ENCODE measurements at regions not wholly inside any gene's neighbourhood (a gene's known extent, or its start where the extent isn't known, plus 50 kb on each side); places are given as distances from the start of the nearest gene placed in this dataset.

DNA sequence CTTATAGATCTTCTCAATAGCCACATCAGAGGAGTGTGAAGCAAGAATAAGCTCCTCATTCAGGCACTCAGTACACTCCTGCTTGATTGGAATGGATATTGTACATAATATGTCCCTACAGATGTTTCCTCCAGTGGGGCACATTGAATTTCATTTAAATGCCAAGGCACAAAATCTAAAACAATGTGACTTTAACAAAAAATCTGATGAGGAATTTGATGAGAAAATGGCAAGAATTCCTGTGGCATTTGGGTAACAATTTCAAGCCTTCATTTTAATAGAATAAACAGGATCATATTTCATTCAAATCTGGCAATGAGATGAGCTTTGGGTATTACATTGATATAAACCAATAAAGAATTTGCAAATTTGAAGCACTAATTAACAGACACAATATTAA, 307.7 kb upstream of the PKN2 start:
- no peak overlapping the region for H3K4me3 ChIP-seq (ENCODE audit: low read length in 2 of 2)
- no peaks in the 10 kb centered on the region for H3K9me3 ChIP-seq (ENCODE audit: control insufficient read depth in 1 of 2, low read length in 2 of 2)
- ChIA-PET CTCF (ENCODE audit: partially characterized antibody) (no interaction called here), POLR2A (ENCODE audit: partially characterized antibody) (no interaction called here)
- no peak for DNase-seq
- H3K27ac ChIP-seq (ENCODE audit: low read depth, low read length), result no peak overlapping the region
- Mint-ChIP-seq H3K9me3 (no peaks in the 10 kb centered on the region), H3K4me3 (no peak overlapping the region), H3K36me3 (no peaks in the 10 kb centered on the region), H3K4me1 (no peaks in the 10 kb centered on the region), H3K27ac (no peak overlapping the region), H3K27me3 (peaks cover 0 to 3% of the 10 kb centered on the region in 2 donors)
- intact Hi-C loops (cut with micrococcal nuclease), result no loop called here
- H3K27me3 ChIP-seq (ENCODE audit: insufficient read depth, low read length), result no peaks in the 10 kb centered on the region
- H3K4me1 ChIP-seq (ENCODE audit: insufficient read depth, low read length), result no peaks in the 10 kb centered on the region
- H3K36me3 ChIP-seq (ENCODE audit: insufficient read depth, low read length), result no peaks in the 10 kb centered on the region

DNA sequence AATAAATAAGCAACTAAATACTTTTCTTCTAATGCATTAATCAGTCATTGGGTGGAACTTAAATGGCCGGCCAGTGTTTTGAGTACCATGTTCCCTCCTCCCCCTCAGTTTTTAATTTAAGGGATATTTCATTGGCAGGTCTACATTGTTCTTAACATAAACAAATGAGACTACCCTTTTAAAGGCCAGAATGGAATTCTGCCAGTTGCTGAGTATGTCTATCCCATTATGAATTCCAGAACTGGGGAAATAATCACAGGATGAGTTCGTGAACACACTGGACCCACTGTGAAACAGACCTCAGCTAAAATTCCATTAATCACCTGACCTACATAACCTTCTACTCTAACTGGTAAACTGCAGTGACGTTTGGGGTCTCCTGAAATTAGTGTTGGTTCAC, 305.5 kb upstream of the PKN2 start:
- Mint-ChIP-seq H3K27me3 (peaks cover 0 to 3% of the 10 kb centered on the region in 2 donors), H3K36me3 (no peaks in the 10 kb centered on the region), H3K27ac (no peak overlapping the region), H3K4me3 (no peak overlapping the region), H3K4me1 (no peaks in the 10 kb centered on the region), H3K9me3 (no peaks in the 10 kb centered on the region)
- POLR2A ChIA-PET (ENCODE audit: partially characterized antibody), result no interaction called here
- H3K4me1 ChIP-seq (ENCODE audit: insufficient read depth, low read length), result no peaks in the 10 kb centered on the region
- no peak overlapping the region for H3K27ac ChIP-seq (ENCODE audit: low read depth, low read length)
- CTCF ChIA-PET (ENCODE audit: partially characterized antibody), result no interaction called here
- intact Hi-C loops (cut with micrococcal nuclease), result no loop called here
- H3K27me3 ChIP-seq (ENCODE audit: insufficient read depth, low read length), result no peaks in the 10 kb centered on the region
- no peaks in the 10 kb centered on the region for H3K9me3 ChIP-seq (ENCODE audit: control insufficient read depth in 1 of 2, low read length in 2 of 2)
- H3K4me3 ChIP-seq (ENCODE audit: low read length in 2 of 2), result no peak overlapping the region
- DNase-seq, result no peak
- no peaks in the 10 kb centered on the region for H3K36me3 ChIP-seq (ENCODE audit: insufficient read depth, low read length)

DNA sequence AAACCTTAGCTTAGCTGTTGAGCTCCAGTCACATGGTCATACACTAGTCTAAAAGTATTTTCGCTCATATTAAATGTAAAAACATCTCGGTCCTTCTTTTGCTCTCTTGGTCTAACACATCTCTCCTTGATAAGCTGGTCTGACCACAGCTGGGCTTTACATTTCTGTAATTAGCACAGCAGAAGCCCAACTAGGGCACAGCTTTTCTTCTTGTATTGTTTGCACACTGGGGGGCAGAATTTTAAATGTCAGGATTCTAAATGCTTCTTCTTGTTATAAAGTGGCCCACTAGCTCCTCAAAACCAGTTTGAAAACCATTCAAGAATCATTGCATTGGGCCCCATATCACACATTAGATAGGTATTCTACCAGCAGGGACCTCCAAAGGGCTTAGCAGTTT, 289.1 kb upstream of the PKN2 start:
- no peak for DNase-seq
- Histone ChIP-seq H3K9me3 (ENCODE audit: control insufficient read depth in 1 of 2, low read length in 2 of 2) (no peaks in the 10 kb centered on the region), H3K36me3 (ENCODE audit: insufficient read depth, low read length) (no peaks in the 10 kb centered on the region), H3K27ac (ENCODE audit: low read depth, low read length) (no peak overlapping the region), H3K27me3 (ENCODE audit: insufficient read depth, low read length) (no peaks in the 10 kb centered on the region), H3K4me3 (ENCODE audit: low read length in 2 of 2) (no peak overlapping the region), H3K4me1 (ENCODE audit: insufficient read depth, low read length) (no peaks in the 10 kb centered on the region)
- ChIA-PET POLR2A (ENCODE audit: partially characterized antibody) (no interaction called here), CTCF (ENCODE audit: partially characterized antibody) (no interaction called here)
- no peaks in the 10 kb centered on the region for H3K36me3 Mint-ChIP-seq
- no peaks in the 10 kb centered on the region for H3K27me3 Mint-ChIP-seq
- peaks cover 0 to 5% (median 0%) of the 10 kb centered on the region in 8 donors for H3K9me3 Mint-ChIP-seq
- no peak overlapping the region for H3K4me3 Mint-ChIP-seq
- no peaks in the 10 kb centered on the region for H3K4me1 Mint-ChIP-seq
- intact Hi-C loops (cut with micrococcal nuclease), result no loop called here
- H3K27ac Mint-ChIP-seq, result no peak overlapping the region

DNA sequence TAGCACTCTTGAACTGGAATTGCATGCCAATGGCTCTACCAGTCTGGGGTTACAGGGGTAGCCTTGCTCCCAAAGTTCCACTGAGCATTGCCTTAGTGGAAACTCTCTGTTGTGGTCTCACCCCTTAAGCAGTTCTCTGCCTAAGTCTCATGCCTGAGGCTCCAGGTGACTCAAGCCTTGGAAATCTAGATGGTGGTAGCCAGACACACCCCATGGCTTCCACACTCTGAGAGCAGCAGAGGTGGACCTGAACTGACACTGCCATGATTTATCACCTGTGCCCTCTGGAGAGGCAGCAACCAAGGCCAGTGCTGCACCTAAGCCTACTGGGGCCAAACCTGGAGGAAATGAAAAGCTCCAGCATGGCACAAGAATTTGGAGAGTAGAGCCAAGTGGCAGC, 285.7 kb upstream of the PKN2 start:
- no peak for DNase-seq
- H3K4me1 ChIP-seq (ENCODE audit: insufficient read depth, low read length), result no peaks in the 10 kb centered on the region
- ChIA-PET POLR2A (ENCODE audit: partially characterized antibody) (no interaction called here), CTCF (ENCODE audit: partially characterized antibody) (no interaction called here)
- H3K36me3 ChIP-seq (ENCODE audit: insufficient read depth, low read length), result no peaks in the 10 kb centered on the region
- Mint-ChIP-seq H3K27me3 (no peaks in the 10 kb centered on the region), H3K4me1 (no peaks in the 10 kb centered on the region), H3K9me3 (peaks cover 0 to 5% (median 0%) of the 10 kb centered on the region in 8 donors), H3K4me3 (no peak overlapping the region), H3K36me3 (no peaks in the 10 kb centered on the region), H3K27ac (no peak overlapping the region)
- intact Hi-C loops (cut with micrococcal nuclease), result no loop called here
- H3K27me3 ChIP-seq (ENCODE audit: insufficient read depth, low read length), result no peaks in the 10 kb centered on the region
- H3K27ac ChIP-seq (ENCODE audit: low read depth, low read length), result no peak overlapping the region
- no peaks in the 10 kb centered on the region for H3K9me3 ChIP-seq (ENCODE audit: control insufficient read depth in 1 of 2, low read length in 2 of 2)
- H3K4me3 ChIP-seq (ENCODE audit: low read length in 2 of 2), result no peak overlapping the region

DNA sequence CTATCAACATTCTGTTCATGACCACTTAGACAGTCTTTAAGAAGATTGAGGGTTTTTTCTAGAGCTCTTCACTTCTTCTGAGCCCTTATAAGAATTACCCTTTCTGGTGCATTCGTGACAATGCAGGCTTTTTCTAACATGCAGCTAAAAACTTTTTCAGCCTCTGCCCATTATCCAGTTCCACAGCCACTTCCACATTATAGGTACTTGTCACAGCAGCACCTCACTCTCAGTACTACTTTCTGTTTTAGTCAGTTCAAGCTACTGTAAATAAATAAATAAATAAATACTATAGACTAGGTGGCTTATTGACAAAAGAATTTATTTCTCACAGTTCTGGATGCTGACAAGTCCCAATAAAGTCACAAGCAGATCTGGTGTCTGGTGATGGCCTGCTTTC, 284.4 kb upstream of the PKN2 start:
- Histone ChIP-seq H3K27ac (ENCODE audit: low read depth, low read length) (no peak overlapping the region), H3K4me3 (ENCODE audit: low read length in 2 of 2) (no peak overlapping the region), H3K4me1 (ENCODE audit: insufficient read depth, low read length) (no peaks in the 10 kb centered on the region), H3K27me3 (ENCODE audit: insufficient read depth, low read length) (no peaks in the 10 kb centered on the region), H3K9me3 (ENCODE audit: control insufficient read depth in 1 of 2, low read length in 2 of 2) (no peaks in the 10 kb centered on the region), H3K36me3 (ENCODE audit: insufficient read depth, low read length) (no peaks in the 10 kb centered on the region)
- Mint-ChIP-seq H3K36me3 (no peaks in the 10 kb centered on the region), H3K4me3 (no peak overlapping the region), H3K4me1 (no peaks in the 10 kb centered on the region), H3K27ac (no peak overlapping the region), H3K27me3 (no peaks in the 10 kb centered on the region), H3K9me3 (peaks cover 0 to 2% (median 0%) of the 10 kb centered on the region in 8 donors)
- ChIA-PET CTCF (ENCODE audit: partially characterized antibody) (no interaction called here), POLR2A (ENCODE audit: partially characterized antibody) (no interaction called here)
- no peak for DNase-seq
- intact Hi-C loops (cut with micrococcal nuclease), result no loop called here

DNA sequence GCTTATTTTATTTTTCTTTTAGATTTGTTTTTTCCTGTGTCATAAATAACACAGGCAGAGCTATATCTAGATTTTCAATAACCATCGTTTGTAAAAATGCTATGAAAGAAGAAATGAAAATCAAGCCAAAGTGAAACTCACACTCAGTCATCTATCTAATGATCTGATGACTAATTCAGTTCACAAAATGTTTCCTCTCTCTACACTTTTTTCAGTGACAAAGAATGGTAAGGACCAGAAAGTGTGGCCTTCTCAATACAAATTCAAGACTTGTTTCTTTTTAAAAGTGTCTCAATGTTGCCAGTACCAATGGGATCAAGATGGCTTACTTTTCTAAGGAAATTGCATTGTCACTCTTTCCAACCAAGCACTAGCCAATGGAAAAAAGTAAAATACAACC, 282.8 kb upstream of the PKN2 start:
- H3K27ac Mint-ChIP-seq, result no peak overlapping the region
- H3K4me1 ChIP-seq (ENCODE audit: insufficient read depth, low read length), result no peaks in the 10 kb centered on the region
- no peaks in the 10 kb centered on the region for H3K36me3 Mint-ChIP-seq
- no peak overlapping the region for H3K4me3 ChIP-seq (ENCODE audit: low read length in 2 of 2)
- CTCF ChIA-PET (ENCODE audit: partially characterized antibody), result no interaction called here
- H3K4me3 Mint-ChIP-seq, result no peak overlapping the region
- H3K9me3 ChIP-seq (ENCODE audit: control insufficient read depth in 1 of 2, low read length in 2 of 2), result no peaks in the 10 kb centered on the region
- no peak overlapping the region for H3K27ac ChIP-seq (ENCODE audit: low read depth, low read length)
- H3K9me3 Mint-ChIP-seq, result peaks cover 0 to 3% (median 0%) of the 10 kb centered on the region in 8 donors
- POLR2A ChIA-PET (ENCODE audit: partially characterized antibody), result no interaction called here
- no peaks in the 10 kb centered on the region for H3K36me3 ChIP-seq (ENCODE audit: insufficient read depth, low read length)
- no peaks in the 10 kb centered on the region for H3K4me1 Mint-ChIP-seq
- H3K27me3 Mint-ChIP-seq, result no peaks in the 10 kb centered on the region
- no peak for DNase-seq
- intact Hi-C loops (cut with micrococcal nuclease), result no loop called here
- no peaks in the 10 kb centered on the region for H3K27me3 ChIP-seq (ENCODE audit: insufficient read depth, low read length)

DNA sequence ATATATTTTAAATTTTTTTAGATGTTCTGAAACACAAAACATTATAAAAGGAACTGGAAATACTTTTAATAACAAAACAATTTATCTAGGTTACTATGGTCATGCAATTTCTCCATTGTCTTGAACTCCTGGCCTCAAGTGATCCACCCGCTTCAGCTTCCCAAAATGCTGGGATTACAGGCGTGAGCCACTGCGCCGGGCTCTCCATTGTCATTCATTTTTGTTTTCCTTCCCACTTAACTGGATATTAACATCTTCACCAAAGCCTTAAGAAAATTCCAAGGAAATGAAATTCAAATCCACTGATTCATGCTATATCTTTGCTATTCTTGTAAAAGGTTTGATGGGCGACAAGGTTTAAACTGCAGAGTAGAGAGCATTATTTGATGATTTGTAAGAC, 279.5 kb upstream of the PKN2 start:
- no peak for DNase-seq
- Mint-ChIP-seq H3K4me3 (no peak overlapping the region), H3K36me3 (no peaks in the 10 kb centered on the region), H3K4me1 (no peaks in the 10 kb centered on the region), H3K9me3 (peaks cover 0 to 7% (median 1%) of the 10 kb centered on the region in 8 donors), H3K27me3 (peaks cover 0 to 1% of the 10 kb centered on the region in 2 donors), H3K27ac (no peak overlapping the region)
- Histone ChIP-seq H3K4me1 (ENCODE audit: insufficient read depth, low read length) (no peaks in the 10 kb centered on the region), H3K36me3 (ENCODE audit: insufficient read depth, low read length) (no peaks in the 10 kb centered on the region), H3K9me3 (ENCODE audit: control insufficient read depth in 1 of 2, low read length in 2 of 2) (no peaks in the 10 kb centered on the region), H3K27ac (ENCODE audit: low read depth, low read length) (no peak overlapping the region), H3K27me3 (ENCODE audit: insufficient read depth, low read length) (no peaks in the 10 kb centered on the region), H3K4me3 (ENCODE audit: low read length in 2 of 2) (no peak overlapping the region)
- ChIA-PET CTCF (ENCODE audit: partially characterized antibody) (no interaction called here), POLR2A (ENCODE audit: partially characterized antibody) (no interaction called here)
- intact Hi-C loops (cut with micrococcal nuclease), result no loop called here

DNA sequence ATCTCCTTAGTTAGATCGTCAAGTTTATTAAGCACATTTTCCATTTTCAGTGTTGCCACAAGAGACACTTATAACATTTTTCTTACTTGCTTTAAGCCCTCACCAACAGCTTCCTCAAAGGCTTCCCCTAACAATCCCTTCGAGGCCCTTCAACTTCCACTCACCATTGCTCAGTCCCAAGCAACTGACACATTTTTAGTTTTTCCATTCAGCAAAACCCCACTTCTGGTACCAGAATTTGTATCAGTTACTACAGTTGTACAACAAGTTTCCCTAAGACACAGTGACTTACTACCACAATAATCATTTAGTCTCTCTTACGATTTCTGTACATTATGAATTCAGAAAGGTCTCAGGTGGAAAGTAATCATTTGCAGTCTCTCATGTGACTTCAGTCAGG, 276.8 kb upstream of the PKN2 start:
- Histone ChIP-seq H3K4me1 (ENCODE audit: insufficient read depth, low read length) (no peaks in the 10 kb centered on the region), H3K4me3 (ENCODE audit: low read length in 2 of 2) (no peak overlapping the region), H3K36me3 (ENCODE audit: insufficient read depth, low read length) (no peaks in the 10 kb centered on the region), H3K27me3 (ENCODE audit: insufficient read depth, low read length) (no peaks in the 10 kb centered on the region), H3K9me3 (ENCODE audit: control insufficient read depth in 1 of 2, low read length in 2 of 2) (no peaks in the 10 kb centered on the region), H3K27ac (ENCODE audit: low read depth, low read length) (no peak overlapping the region)
- intact Hi-C loops (cut with micrococcal nuclease), result no loop called here
- peaks cover 0 to 7% (median 1%) of the 10 kb centered on the region in 8 donors for H3K9me3 Mint-ChIP-seq
- H3K27me3 Mint-ChIP-seq, result peaks cover 0 to 1% of the 10 kb centered on the region in 2 donors
- ChIA-PET POLR2A (ENCODE audit: partially characterized antibody) (no interaction called here), CTCF (ENCODE audit: partially characterized antibody) (no interaction called here)
- no peaks in the 10 kb centered on the region for H3K4me1 Mint-ChIP-seq
- H3K27ac Mint-ChIP-seq, result no peak overlapping the region
- H3K4me3 Mint-ChIP-seq, result no peak overlapping the region
- H3K36me3 Mint-ChIP-seq, result no peaks in the 10 kb centered on the region
- no peak for DNase-seq

Data from CD4-positive, alpha-beta memory T cell (primary cell).